HG03460 (cell line): ENCODE measurements at regions not wholly inside any gene's neighbourhood (a gene's known extent, or its start where the extent isn't known, plus 50 kb on each side); places are given as distances from the start of the nearest gene placed in this dataset.
"Not testable (repeated sequence)": the region's sequence is repeated elsewhere in the genome, so short reads cannot be mapped to it uniquely, and the experiment has no call there.

Experiments
- ATAC-seq: cut with Tn5 transposase; IDR thresholded peaks from one replicate; pipeline ENCODE4 v1.9.1; 2021; ENCODE audit not compliant: unreplicated experiment

DNA sequence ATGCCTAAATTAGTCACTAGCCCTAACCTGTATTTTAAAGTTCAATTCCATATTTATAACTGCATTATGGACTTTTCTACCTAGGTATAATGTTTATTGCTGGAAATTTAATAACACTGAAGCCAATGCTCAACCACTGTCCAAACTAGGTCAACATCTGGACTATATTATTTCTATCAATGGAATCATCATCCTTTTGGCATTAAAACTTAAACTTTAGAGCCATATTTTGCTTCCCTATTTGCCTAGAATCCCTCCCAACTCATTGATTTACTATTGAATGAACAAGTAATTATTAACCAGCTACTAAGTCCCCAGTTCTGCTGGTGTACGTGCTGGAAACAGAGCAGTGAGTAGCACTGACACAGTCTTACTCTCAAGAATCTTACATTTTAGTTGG lies 291.7 kb upstream of the SPTLC3 start:
- ATAC-seq, result no peak

DNA sequence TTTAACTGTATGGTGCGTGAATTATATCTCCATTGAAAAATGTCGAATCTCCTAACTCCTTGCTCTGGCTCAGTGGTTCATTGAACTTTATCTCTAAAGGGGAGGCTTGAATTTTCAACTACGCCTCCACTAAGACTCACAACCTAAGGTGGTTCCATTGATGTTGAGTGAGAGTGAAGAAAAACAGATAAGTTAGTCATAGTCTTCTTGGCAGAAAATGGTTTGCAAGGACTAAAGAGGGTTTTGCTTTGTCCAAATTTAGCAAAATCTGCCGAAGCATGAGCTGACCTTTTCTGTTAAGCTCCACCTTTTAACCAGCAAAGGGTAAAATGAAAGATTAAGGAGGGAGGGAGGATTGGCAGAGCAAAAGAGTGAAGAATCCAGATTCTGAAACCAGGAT lies 290.2 kb upstream of the SPTLC3 start:
- no peak for ATAC-seq

DNA sequence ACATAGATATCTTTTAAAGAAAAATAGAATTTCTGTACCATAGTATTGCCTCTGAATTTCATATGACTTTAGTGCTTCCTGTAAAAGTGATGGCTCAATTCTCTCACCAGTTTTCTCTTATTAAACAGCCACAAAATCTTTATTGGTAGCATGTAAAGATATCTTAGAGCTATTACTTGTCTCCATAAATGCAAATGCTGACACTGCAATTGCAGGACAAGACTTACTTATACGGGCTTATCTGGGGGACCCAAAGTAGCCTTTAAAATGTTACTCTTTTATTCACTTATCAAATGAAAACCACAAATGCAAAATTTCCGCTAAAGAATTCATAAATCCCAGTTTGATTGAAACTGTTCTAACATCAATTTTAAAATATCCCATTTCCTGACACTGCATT lies 287.1 kb upstream of the SPTLC3 start:
- ATAC-seq, result no peak

DNA sequence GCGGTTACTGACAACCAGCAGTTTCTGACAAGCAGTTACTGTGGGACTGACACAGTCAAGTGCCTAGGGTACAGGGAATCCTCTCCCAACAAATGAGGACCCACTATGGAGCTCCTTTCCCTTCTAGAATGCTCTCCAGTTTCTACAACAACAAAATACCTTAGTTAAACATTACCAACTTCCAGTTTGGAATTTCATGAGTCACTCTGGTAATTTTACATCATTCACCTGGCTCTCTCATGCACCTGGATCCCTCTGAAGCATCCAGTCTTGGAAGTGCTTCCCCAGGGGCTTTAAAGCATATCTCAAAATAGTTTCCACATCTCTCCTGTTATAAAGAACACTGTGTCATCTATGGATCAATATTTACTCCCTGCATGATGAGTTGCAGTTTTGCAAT lies 286.7 kb upstream of the SPTLC3 start:
- ATAC-seq, result no peak

DNA sequence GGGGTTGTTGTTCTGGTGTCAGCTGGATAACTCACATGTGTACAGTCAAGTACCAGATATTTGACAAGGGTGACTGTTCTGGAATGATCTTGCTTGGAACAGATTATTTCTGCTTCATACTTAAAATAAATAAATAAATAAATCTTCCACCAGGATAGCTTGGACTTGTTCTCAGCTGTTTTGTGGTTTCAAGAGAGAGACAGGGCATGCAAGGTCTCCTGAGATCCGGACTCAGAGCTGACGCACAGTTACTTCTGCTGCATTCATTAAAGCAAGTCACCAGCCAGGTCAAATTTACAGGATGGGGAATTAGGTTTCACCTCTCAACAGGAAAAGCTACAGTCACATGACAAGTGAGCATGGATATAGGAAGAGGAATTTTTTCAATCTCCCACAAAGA lies 285.0 kb upstream of the SPTLC3 start:
- ATAC-seq, result no peak

DNA sequence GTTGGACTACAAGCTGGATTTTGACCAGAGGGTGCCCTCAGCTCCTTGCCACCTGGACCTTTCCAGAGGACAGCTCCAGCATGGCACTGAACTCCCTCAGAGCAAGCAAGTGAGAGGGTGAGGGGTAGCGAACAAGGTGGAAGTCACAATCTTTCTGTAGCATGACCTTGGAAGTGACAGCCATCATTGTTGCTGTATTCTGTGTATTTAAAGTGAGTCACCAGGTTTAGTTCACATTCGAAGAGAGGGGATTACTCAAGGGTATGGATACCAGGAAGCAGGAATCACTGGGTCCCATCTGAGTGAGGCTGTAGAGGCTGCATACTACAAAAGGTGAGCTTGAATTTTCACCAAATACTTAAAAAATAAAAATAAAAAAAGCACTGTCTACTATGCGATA lies 280.0 kb upstream of the SPTLC3 start:
- no peak for ATAC-seq

DNA sequence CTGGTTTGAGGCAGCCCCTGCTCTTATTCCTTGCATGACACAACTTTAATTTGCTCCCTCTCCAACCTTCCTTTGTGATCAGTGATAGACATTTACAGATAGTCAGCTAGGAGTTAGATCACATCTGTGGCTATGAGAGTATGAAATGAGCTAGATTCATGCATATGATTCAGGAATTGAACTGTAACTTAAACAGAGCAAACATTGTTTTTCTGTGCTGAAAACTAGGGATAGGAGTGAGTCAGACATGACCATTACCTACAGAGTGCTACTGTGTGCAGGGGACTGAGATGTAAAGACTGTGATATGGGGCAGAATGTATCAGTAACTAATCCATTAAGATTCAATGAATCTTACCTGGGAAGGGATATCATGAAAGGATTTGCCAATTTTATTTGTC lies 279.4 kb upstream of the SPTLC3 start:
- ATAC-seq, result no peak

DNA sequence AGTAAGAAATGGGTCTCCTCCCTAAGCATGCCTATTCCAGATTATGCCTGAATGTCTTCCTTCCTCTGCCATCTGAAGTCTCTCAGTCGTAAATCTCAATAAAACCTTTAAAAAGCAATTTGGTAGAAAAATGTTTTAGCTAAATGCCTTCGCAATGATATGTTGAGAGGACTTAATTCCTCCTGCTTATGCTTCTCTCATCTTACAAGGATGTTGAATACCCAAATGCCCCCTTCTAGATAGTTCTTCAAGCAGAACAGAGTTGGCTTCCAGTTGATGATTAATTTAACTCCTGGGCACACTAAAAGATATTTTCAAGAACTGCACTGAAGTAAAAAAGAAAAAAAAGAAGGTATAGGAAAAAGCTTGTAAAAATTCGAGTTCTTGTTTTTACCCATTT lies 275.0 kb upstream of the SPTLC3 start:
- ATAC-seq, result no peak

DNA sequence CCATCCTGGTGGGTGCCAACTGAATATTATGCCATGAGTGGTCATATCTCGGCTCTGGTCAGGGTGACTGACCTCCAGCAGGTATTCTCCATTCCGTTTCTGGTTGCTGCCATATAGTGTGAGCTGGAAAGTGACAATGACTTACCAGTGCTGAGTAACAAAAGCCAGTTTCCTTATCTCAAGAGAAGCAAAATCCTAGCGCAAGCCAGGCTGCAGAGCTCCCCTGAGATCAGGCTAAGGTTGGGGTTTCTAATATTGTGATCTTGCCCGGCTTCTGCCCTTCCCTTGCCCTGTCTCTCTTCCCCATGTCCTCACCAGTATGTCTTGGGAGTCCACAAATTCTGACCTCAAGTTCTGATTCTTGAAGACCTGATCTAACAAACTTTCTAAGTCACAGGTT lies 271.3 kb upstream of the SPTLC3 start:
- no peak for ATAC-seq

DNA sequence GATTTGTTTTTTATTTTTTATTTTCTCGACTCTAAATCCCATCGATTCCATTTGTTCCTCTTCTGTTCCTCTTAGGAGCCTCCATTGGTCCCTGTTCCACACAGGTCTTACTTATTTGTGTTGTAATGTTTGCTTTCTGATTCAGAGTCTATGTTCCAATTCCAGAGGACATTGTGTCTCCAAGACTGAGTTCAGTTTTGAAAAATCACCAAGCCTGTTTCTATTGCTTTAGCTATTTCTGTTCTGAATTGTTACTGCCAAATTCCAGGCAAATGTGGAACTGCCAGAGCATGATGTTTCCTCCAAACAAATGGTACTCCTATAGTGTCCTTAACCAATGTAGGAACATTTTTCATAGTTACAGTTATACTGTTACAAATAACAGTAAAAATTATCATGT lies 270.9 kb upstream of the SPTLC3 start:
- ATAC-seq, result no peak

DNA sequence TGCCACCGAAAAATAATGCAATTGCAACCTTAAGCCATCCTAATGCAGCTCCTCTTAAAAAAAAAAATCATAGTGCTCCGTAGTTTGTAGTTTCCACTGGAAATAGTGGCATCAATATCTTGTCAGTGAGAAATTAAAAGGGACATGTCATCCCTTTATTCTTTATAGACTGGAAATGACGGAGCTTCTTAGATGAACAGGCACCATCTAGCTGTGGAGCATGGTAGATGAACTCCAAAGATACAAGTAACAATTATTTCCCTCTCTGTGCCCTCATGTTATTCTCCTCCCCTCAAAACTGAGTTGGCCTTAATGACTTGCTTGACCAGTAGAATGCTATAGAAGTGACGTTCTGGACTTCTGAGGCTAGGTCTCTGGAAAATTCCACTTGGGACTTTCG lies 268.1 kb upstream of the SPTLC3 start:
- ATAC-seq, result no peak

DNA sequence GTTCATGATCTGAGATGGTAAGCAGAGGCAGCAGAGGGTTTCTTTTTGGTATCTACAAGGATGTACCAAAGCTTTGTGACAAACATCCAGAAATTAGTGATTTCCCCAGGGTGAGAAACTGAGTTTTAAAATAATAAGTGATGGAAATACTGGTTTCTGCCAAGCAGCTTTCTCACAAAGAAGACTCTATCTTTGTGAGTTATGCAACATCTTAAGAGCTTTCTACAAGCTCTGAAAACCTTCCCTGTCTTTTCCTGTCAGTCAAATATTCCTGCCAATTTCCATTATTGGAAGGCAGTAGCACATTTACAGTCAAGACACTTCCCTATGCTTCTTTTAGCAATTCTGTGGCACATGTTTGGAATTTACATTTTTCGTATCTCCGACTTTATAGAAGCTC lies 264.7 kb upstream of the SPTLC3 start:
- ATAC-seq, result no peak

DNA sequence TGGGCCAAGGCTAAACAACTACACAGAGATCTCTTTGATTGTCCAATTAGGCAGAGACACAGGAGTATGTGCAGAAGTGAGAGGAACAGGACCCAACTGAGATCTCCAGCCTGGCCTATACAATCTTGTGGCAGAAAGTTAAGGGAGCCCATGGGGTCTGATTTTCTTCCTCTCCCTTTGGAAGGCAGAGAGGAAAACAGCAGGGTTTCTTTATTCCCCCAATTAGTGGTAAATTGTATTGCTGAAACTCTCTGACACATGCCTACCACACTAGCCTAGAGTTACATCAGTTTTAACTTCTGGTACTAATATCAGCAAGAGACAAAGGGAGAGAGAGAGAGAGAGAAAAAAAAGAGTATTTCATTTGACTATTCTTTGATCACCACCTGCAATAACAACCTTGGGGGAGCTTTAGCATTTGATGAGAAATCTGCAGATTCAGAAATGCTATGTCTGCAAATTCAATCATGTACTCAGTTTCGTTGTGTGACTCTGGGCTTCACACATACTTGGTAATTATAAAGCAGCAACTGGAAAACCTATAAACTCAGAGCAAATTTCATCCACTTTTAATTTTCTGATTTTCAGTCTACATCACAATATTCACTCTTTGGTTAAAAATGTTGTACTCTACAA lies 260.3 kb upstream of the SPTLC3 start:
- ATAC-seq, result no peak

DNA sequence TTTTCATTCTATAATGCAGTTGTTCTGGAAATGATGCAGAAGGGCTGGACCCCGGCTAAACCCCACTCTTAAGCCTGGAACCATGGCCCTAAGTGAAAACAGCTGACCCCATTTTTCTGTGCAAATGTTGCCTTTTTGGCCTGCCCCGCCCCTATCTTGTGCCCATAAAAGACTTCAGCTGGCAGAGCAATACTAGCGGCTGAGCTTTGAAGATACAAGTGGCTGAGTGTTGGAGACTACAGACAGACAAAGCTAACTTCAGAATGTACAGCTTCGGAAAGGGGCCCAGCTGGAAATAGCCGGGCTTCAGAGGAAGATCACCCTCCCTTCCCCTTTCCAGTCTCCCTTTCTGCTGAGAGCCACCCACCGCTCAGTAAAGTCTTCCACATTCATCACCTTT lies 258.6 kb upstream of the SPTLC3 start:
- no peak for ATAC-seq

DNA sequence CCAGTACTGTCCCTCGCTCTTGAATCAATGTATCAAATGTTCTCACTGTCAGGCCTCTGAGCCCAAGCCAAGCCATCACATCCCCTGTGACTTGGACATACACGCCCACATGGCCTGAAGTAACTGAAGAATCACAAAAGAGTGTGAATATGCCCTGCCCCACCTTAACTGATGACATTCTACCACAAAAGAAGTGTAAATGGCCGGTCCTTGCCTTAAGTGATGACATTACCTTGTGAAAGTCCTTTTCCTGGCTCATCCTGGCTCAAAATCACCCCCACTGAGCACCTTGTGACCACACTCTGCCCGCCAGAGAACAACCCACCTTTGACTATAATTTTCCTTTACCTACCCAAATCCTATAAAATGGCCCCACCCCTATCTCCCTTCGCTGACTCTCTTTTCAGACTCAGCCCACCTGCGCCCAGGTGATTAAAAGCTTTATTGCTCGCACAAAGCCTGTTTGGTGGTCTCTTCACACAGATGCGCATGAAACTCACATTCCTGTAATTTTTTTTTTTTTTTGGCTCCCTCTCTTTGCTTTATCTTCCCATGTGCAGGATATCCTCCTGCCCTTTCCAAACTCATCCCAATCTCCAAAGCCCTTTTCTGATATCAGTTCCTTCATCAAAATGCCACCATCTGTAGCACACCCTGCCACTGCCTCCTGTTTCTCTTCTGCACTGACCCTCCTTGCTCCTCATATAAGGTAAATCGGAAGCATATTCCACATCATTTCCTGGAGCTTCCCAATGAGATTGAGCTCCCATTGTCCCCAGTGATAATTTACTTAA lies 255.7 kb upstream of the SPTLC3 start:
- ATAC-seq, result not testable (repeated sequence)

DNA sequence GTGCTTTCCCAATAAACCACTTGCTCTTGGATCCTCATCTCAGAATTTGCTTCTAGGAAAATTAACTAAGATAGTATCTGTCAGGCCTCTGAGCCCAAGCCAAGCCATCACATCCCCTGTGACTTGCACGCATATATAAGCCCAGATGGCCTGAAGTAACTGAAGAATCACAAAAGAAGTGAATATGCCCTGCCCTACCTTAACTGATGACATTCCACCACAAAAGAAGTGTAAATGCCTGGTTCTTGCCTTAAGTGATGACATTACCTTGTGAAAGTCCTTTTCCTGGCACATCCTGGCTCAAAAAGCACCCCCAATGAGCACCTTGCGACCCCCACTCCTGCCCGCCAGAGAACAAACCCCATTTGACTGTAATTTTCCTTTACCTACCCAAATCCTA lies 255.0 kb upstream of the SPTLC3 start:
- ATAC-seq, result not testable (repeated sequence)

DNA sequence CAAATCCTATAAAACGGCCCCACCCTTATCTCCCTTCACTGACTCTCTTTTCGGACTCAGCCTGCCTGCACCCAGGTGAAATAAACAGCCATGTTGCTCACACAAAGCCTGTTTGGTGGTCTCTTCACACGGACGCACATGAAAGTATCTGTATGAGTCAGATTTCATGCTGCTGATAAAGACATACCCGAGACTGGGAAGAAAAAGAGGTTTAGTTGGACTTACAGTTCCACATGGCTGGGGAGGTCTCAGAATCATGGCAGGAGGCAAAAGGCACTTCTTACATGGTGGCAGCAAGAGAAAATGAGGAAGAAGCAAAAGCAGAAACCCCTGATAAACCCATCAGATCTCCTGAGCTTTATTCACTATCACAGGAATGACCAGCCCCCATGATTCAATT lies 249.3 kb upstream of the SPTLC3 start:
- ATAC-seq, result not testable (repeated sequence)

DNA sequence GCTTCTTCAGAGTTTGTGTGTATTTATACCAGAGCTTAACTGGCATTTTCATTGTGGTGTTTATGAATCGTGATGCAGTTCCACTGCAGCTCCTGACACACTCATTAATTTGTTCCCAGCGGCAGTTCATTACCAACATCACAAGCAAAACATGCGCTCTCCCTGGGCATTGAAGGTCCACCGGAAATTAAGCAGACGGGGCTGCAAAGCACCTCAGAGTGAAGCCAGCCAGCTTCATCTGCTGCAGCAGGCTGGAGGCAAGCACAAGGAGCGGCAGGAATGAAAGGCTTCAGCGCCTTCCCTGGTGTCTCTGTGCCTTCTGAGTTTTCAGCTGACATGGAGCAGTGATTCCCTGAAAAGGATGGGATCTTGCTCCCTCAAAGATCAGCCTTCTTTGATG lies 246.0 kb upstream of the SPTLC3 start:
- ATAC-seq, result no peak

DNA sequence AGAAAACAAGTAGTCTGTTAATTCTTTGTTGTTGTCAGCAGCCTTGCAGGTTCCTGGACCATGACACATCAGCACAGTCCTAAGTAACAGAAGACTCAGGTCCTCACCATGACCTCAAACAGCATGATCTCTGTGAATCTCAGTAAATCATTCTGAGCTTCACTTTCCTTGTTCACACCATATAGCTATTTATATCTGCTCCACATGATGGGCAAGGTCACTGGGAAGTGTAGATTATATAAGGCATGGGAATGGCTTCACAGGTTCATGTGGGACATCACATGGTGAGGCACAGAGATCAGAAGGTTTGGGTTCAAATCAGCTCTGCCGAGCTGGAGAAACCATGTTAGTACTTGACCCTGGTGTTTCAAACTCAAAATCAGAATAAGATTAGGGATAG lies 245.4 kb upstream of the SPTLC3 start:
- ATAC-seq, result no peak

DNA sequence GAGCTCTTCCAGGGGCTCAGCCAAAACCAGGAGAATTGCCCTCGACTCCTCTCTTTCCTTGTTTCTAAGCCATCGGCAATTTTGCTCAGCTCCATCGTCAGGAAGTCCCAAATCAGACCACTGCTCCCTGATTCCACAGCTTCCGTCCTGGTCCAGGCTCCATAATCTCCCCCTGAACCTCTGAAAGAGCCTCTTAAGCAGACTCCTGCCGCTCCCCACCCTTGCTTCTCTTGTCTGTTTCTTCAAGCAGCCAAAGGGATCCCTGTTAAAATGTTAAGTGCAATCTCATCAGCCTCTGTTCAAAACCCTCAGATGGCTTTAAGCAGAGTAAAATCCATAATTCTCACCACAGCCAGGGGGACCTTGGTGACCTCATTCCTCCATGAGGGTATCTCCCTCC lies 244.7 kb upstream of the SPTLC3 start:
- no peak for ATAC-seq

DNA sequence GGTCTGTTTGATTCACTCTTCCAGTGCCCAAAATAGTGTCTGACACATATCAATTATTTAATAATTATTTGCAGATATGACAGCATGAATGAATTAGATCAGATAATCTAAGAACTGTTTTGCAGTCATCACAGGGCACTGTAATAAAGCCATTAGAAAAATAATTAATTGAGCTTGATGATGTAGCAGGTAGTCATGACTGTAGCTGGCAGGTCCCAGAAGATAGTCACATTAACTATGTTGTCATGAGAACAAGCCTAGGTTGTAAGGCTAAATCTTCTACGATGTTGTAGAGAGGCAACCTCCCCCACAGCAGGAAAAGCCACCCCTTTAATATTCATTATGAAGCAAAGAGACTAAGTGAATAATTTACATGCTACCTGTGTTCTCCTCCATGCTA lies 243.9 kb upstream of the SPTLC3 start:
- no peak for ATAC-seq

DNA sequence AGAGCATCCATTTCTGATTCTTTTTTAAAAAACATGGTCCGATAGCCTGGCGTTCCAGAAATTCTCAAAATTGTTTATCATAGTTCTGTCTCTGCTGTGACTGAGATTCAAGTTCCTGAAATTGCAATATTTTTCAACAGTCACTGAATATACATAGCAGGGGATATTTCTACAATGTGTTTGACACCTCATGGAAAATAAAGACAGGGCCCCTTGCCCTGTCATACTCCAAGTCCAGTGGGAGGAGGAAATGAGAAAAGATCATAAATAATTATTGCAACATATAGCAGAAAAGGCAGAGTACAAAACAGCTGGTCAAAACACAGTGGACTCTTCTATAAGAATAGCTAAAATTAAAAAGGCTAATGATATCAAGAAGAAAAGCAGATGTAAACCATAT lies 234.8 kb upstream of the SPTLC3 start:
- no peak for ATAC-seq

DNA sequence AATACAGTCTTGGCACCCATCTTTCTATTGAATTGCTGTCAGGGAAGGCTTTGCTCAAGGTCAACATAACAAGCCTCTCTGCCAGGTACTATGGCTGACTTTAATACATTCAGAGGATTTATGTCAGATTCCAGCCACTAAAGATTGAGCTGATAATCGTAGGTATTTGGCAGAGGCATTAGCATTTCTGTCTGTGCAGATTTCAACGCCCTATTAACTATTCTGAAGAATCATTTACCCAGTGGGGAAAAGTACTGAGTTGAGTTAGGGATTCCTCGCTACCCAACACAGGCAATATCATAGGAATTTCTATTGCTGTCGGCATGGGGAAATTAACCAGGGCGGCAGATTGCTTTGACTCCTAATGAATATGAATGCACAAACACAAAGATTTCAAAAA lies 233.7 kb upstream of the SPTLC3 start:
- ATAC-seq, result no peak
